ENCODE measurements at regions not wholly inside any gene's neighbourhood (a gene's known extent, or its start where the extent isn't known, plus 50 kb on each side); places are given as distances from the start of the nearest gene placed in this dataset.

- TF ChIP-seq POLR2A (IDR thresholded peaks at IDR 0.05) = no peak
- TF ChIP-seq CTCF (IDR thresholded peaks at IDR 0.05) = no peak
Observed at GRCh38 chr3:110323349-110323748, 748.3 kb upstream of the NECTIN3 start.

Measured in Peyer's patch (tissue), 4 donors.